ENCODE measurements at regions not wholly inside any gene's neighbourhood (a gene's known extent, or its start where the extent isn't known, plus 50 kb on each side); places are given as distances from the start of the nearest gene placed in this dataset.
"Not testable (repeated sequence)": the region's sequence is repeated elsewhere in the genome, so short reads cannot be mapped to it uniquely, and the experiment has no call there.

GRCh38 chr2:2451275-2451674 lies 120.2 kb upstream of the MYT1L start:
- POLR2A ChIA-PET; H3K36me3 ChIP-seq (ENCODE audit: control insufficient read depth in 2 of 2, insufficient read depth in 2 of 2, low read length in 1 of 2); H2AFZ ChIP-seq (ENCODE audit: control insufficient read depth, low read depth, low read length); H3K27me3 ChIP-seq (replicated peaks in 1 of 2; ENCODE audit: control insufficient read depth in 2 of 2, insufficient read depth in 2 of 2, low read length in 1 of 2); BruUV-seq (replicated peaks); H3K4me2 ChIP-seq (ENCODE audit: control insufficient read depth, insufficient read depth); H3K9ac ChIP-seq (ENCODE audit: control insufficient read depth, insufficient read depth, low read length); H4K20me1 ChIP-seq (ENCODE audit: control insufficient read depth, insufficient read depth); FAIRE-seq; in situ Hi-C loops (cut with MboI); intact Hi-C loops (cut with micrococcal nuclease; ENCODE audit: unreplicated experiment); ATAC-seq; H3K27ac ChIP-seq (ENCODE audit: control insufficient read depth, insufficient read depth); DNase-seq (ENCODE audit: low read depth, low spot score); H3K4me3 ChIP-seq; H3K4me1 ChIP-seq (ENCODE audit: control insufficient read depth, insufficient read depth, low read length); H3K9me3 ChIP-seq (replicated peaks; ENCODE audit: control insufficient read depth, insufficient read depth, low read length); RAD21 ChIA-PET (ENCODE audit: unreplicated experiment); H3K79me2 ChIP-seq (ENCODE audit: control insufficient read depth, insufficient read depth, low read length); SMC1A ChIA-PET (ENCODE audit: uncharacterized antibody, unreplicated experiment): not testable (repeated sequence)
- CTCF ChIA-PET: interaction anchor here (0.7 kb wide), 1 partner anchor 13 kb away, joined by 3 read pairs; no protein-coding TSS in a partner anchor
- WGBS (ENCODE audit: insufficient coverage, insufficient replicate concordance, low lambda C conversion rate, missing lambda C conversion rate): 44% methylated on average over 4 of the region's 4 CpGs

DNA sequence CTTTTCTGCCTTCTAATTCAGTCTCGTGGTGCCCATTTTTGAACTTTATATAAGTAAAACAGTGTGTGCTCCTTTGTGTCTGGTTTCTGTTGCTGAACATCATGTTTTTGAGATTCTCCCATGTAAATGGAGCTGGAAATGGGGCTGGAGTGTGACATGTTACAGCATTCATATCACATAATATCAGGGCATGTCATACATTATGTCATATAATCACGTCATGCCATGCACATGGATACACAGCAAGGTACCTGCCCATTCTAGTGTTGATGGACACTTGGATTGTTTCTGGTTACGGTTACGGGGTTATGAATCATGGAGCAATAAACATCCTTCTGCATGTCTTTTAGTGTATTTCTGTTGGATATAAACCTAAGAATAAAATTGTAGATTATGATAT lies 117.1 kb upstream of the MYT1L start:
- Histone ChIP-seq H3K4me2 (ENCODE audit: control insufficient read depth, insufficient read depth) (no peak overlapping the region), H3K9ac (ENCODE audit: control insufficient read depth, insufficient read depth, low read length) (no peak overlapping the region), H3K79me2 (ENCODE audit: control insufficient read depth, insufficient read depth, low read length) (no peaks in the 10 kb centered on the region), H3K27me3 (replicated peaks in 1 of 2; ENCODE audit: control insufficient read depth in 2 of 2, insufficient read depth in 2 of 2, low read length in 1 of 2) (no peaks in the 10 kb centered on the region), H3K9me3 (replicated peaks; ENCODE audit: control insufficient read depth, insufficient read depth, low read length) (no peaks in the 10 kb centered on the region), H2AFZ (ENCODE audit: control insufficient read depth, low read depth, low read length) (no peak overlapping the region), H3K4me1 (ENCODE audit: control insufficient read depth, insufficient read depth, low read length) (no peaks in the 10 kb centered on the region), H4K20me1 (ENCODE audit: control insufficient read depth, insufficient read depth) (no peaks in the 10 kb centered on the region), H3K36me3 (ENCODE audit: control insufficient read depth in 2 of 2, insufficient read depth in 2 of 2, low read length in 1 of 2) (no peaks in the 10 kb centered on the region), H3K27ac (ENCODE audit: control insufficient read depth, insufficient read depth) (no peak overlapping the region), H3K4me3 (no peak overlapping the region)
- ATAC-seq (no peak), DNase-seq (ENCODE audit: low read depth, low spot score) (no peak), FAIRE-seq (no peak)
- POLR2A ChIA-PET: no interaction called here
- no TSS peak for BruUV-seq (replicated peaks)
- in situ Hi-C loops (cut with MboI) (no loop called here), intact Hi-C loops (cut with micrococcal nuclease; ENCODE audit: unreplicated experiment) (no loop called here)
- RAD21 ChIA-PET (ENCODE audit: unreplicated experiment): no interaction called here
- no peak for TF ChIP-seq EP300 (IDR thresholded peaks at IDR 0.05; ENCODE audit: borderline replicate concordance in 1 of 2, control insufficient read depth in 1 of 2, low read depth in 2 of 2, low read length in 2 of 2)
- no peak for TF ChIP-seq ASH2L (IDR thresholded peaks at IDR 0.05; ENCODE audit: borderline replicate concordance, low read depth)
- no peak for TF ChIP-seq POU2F2 (IDR thresholded peaks at IDR 0.05; ENCODE audit: borderline replicate concordance, low read depth, low read length)
- TF ChIP-seq HDAC2 (IDR thresholded peaks at IDR 0.05): no peak
- no peak for TF ChIP-seq SUZ12 (IDR thresholded peaks at IDR 0.05; ENCODE audit: unreplicated experiment)
- SMC1A ChIA-PET (ENCODE audit: uncharacterized antibody, unreplicated experiment): no interaction called here
- CTCF ChIA-PET: no interaction called here
- WGBS (ENCODE audit: insufficient coverage, insufficient replicate concordance, low lambda C conversion rate, missing lambda C conversion rate): 29% methylated on average over 4 of the region's 4 CpGs

Measured in GM12878 (cell line).